Liver (tissue), 8 donors: ENCODE measurements at regions not wholly inside any gene's neighbourhood (a gene's known extent, or its start where the extent isn't known, plus 50 kb on each side); places are given as distances from the start of the nearest gene placed in this dataset.

Experiments used
- DNase-seq: peaks from one replicate; pipeline ENCODE4 v3.0.0-alpha.2; 2017; ENCODE audit warnings: low spot score
- H3K27ac ChIP-seq, 2 donors: one replicate each; pipeline ENCODE4 v1.7.0; 2013; ENCODE audit warnings: inconsistent platforms in 2 of 2, low read length in 2 of 2, control low read depth in 1 of 2, low read depth in 1 of 2, mild to moderate bottlenecking in 1 of 2
- H3K27me3 ChIP-seq, 4 donors: one replicate each; pipeline versions ENCODE4 v1.6.1 to v1.7.0; 2013; ENCODE audit warnings: low read length in 3 of 4, inconsistent platforms in 1 of 4, mild to moderate bottlenecking in 1 of 4, moderate library complexity in 1 of 4; ENCODE audit not compliant: control insufficient read depth in 4 of 4, insufficient read depth in 4 of 4
- H3K36me3 ChIP-seq, 4 donors: one replicate each; pipeline versions ENCODE4 v1.6.1 to v1.7.0; 2013; ENCODE audit warnings: low read length in 3 of 4, mild to moderate bottlenecking in 3 of 4, low read depth in 1 of 4, moderate library complexity in 1 of 4; ENCODE audit not compliant: control insufficient read depth in 4 of 4, insufficient read depth in 3 of 4
- H3K4me1 ChIP-seq, 4 donors: one replicate each; pipeline versions ENCODE4 v1.6.1 to v1.7.0; 2013; ENCODE audit warnings: low read length in 3 of 4, mild to moderate bottlenecking in 3 of 4, moderate library complexity in 1 of 4; ENCODE audit not compliant: control insufficient read depth in 4 of 4, insufficient read depth in 4 of 4
- H3K4me3 ChIP-seq, 3 donors: one replicate each; pipeline versions ENCODE4 v1.6.1 to v1.7.0; 2013; ENCODE audit warnings: low read length in 3 of 3, control low read depth in 1 of 3, low read depth in 1 of 3, mild to moderate bottlenecking in 1 of 3
- H3K9ac ChIP-seq, 2 donors: one replicate each; pipeline ENCODE4 v1.7.0; 2013; ENCODE audit warnings: low read length in 2 of 2, mild to moderate bottlenecking in 2 of 2, moderate library complexity in 2 of 2, control low read depth in 1 of 2, low read depth in 1 of 2
- H3K9me3 ChIP-seq, 4 donors: one replicate each; pipeline versions ENCODE4 v1.6.1 to v1.7.0; 2013; ENCODE audit warnings: low read length in 3 of 4; ENCODE audit not compliant: control insufficient read depth in 4 of 4
- ATF3 ChIP-seq: IDR thresholded peaks from 2 replicates; pipeline ENCODE4 v1.6.1; 2016; ENCODE audit warnings: antibody characterized with exemption
- CTCF ChIP-seq: fragments of 150-350 bp; IDR thresholded peaks from 2 replicates; pipeline ENCODE4 v1.5.1; 2017; ENCODE audit warnings: improper control_type of control experiment, low read depth, low read length; ENCODE audit not compliant: missing input control
- EGR1 ChIP-seq, 2 donors: IDR thresholded peaks; 2 replicates each; pipeline ENCODE4 v1.6.1; 2016 to 2018; ENCODE audit warnings: antibody characterized with exemption in 2 of 2, low read depth in 2 of 2
- FOXA1 ChIP-seq: IDR thresholded peaks from 2 replicates; pipeline ENCODE4 v1.6.1; 2016; ENCODE audit warnings: antibody characterized with exemption
- FOXA2 ChIP-seq: IDR thresholded peaks from 2 replicates; pipeline ENCODE4 v1.6.1; 2016; ENCODE audit warnings: antibody characterized with exemption
- GABPA ChIP-seq, 2 donors: IDR thresholded peaks in 1 of 2; conservative IDR thresholded peaks in 1 of 2; 2 replicates each; pipeline ENCODE4 v1.6.1; 2016; ENCODE audit warnings: antibody characterized with exemption in 2 of 2, mild to moderate bottlenecking in 1 of 2, moderate library complexity in 1 of 2
- JUND ChIP-seq, 2 donors: IDR thresholded peaks; 2 replicates each; pipeline ENCODE4 v1.6.1; 2016; ENCODE audit warnings: antibody characterized with exemption in 2 of 2
- RAD21 ChIP-seq, 2 donors: IDR thresholded peaks; 2 replicates each; pipeline ENCODE4 v1.6.1; 2016; ENCODE audit warnings: antibody characterized with exemption in 2 of 2, mild to moderate bottlenecking in 2 of 2
- REST ChIP-seq: IDR thresholded peaks from 2 replicates; pipeline ENCODE4 v1.6.1; 2016; ENCODE audit warnings: antibody characterized with exemption, mild to moderate bottlenecking
- RXRA ChIP-seq, 2 donors: IDR thresholded peaks; 2 replicates each; pipeline ENCODE4 v1.6.1; 2017 to 2018; ENCODE audit warnings: antibody characterized with exemption in 2 of 2, mild to moderate bottlenecking in 1 of 2
- SP1 ChIP-seq: IDR thresholded peaks from 2 replicates; pipeline ENCODE4 v1.6.1; 2018; ENCODE audit warnings: antibody characterized with exemption, mild to moderate bottlenecking
- TAF1 ChIP-seq: conservative IDR thresholded peaks from 2 replicates; pipeline ENCODE4 v1.6.1; 2016; ENCODE audit warnings: antibody characterized with exemption, mild to moderate bottlenecking
- YY1 ChIP-seq: IDR thresholded peaks from 2 replicates; pipeline ENCODE4 v1.6.1; 2016; ENCODE audit warnings: antibody characterized with exemption, mild to moderate bottlenecking
- ZBTB33 ChIP-seq: IDR thresholded peaks from 2 replicates; pipeline ENCODE4 v1.6.1; 2016; ENCODE audit warnings: antibody characterized with exemption
- WGBS: extraction: QIAGEN DNeasy Blood & Tissue Kit; methylation state at CpG from one replicate; pipeline ENCODE4 v1.1.7; 2013; 5-methylcytosine and 5-hydroxymethylcytosine counted together
- donor health status: healthy.
- donor health status: healthy.
- donor health status: healthy.
- donor health status: healthy.
- donor health status: healthy.

GRCh38 chr1:166479052-166479631, 312.3 kb upstream of the FAM78B start:
- H3K9me3 ChIP-seq, result no peaks in the 10 kb centered on the region
- TF ChIP-seq YY1 (no peak), ATF3 (no peak), JUND (IDR thresholded peaks at IDR 0.05) (no peak), SP1 (no peak), RAD21 (IDR thresholded peaks at IDR 0.05) (peak; percentile 78 to 83), FOXA1 (no peak), EGR1 (IDR thresholded peaks at IDR 0.05; ENCODE audit: low read depth in 2 of 2) (no peak), FOXA2 (no peak), TAF1 (no peak), CTCF (peak; percentile 70), RXRA (IDR thresholded peaks at IDR 0.05) (no peak)
- DNase-seq, result peak; percentile 66
- no peaks in the 10 kb centered on the region for H3K4me1 ChIP-seq
- no peak overlapping the region for H3K27ac ChIP-seq
- no peak overlapping the region for H3K4me3 ChIP-seq
- 48% methylated on average over 2 of the region's 2 CpGs for WGBS
- H3K36me3 ChIP-seq, result no peaks in the 10 kb centered on the region
- no peak overlapping the region for H3K9ac ChIP-seq
- H3K27me3 ChIP-seq, result no peaks in the 10 kb centered on the region

GRCh38 chr1:166484471-166484870, 317.7 kb upstream of the FAM78B start:
- no peak overlapping the region for H3K4me3 ChIP-seq
- H3K9me3 ChIP-seq, result no peaks in the 10 kb centered on the region
- H3K27ac ChIP-seq, result no peak overlapping the region
- TF ChIP-seq RXRA (IDR thresholded peaks at IDR 0.05), result no peak
- TF ChIP-seq ZBTB33, result no peak
- no peak for TF ChIP-seq REST
- no peak for TF ChIP-seq FOXA2
- TF ChIP-seq TAF1, result no peak
- TF ChIP-seq ATF3, result no peak
- no peak for TF ChIP-seq FOXA1
- TF ChIP-seq GABPA (IDR thresholded peaks at IDR 0.05 in 1 of 2, conservative IDR thresholded peaks at IDR 0.05 in 1 of 2), result no peak
- no peak for TF ChIP-seq EGR1 (IDR thresholded peaks at IDR 0.05; ENCODE audit: low read depth in 2 of 2)
- no peaks in the 10 kb centered on the region for H3K4me1 ChIP-seq
- no peaks in the 10 kb centered on the region for H3K36me3 ChIP-seq
- no peak for DNase-seq
- no peaks in the 10 kb centered on the region for H3K27me3 ChIP-seq
- H3K9ac ChIP-seq, result no peak overlapping the region
